Fibroblast of skin of back (primary cell): ENCODE measurements at regions not wholly inside any gene's neighbourhood (a gene's known extent, or its start where the extent isn't known, plus 50 kb on each side); places are given as distances from the start of the nearest gene placed in this dataset.
"Not testable (repeated sequence)": the region's sequence is repeated elsewhere in the genome, so short reads cannot be mapped to it uniquely, and the experiment has no call there.

Source experiments
- DNase-seq: peaks from one replicate; pipeline ENCODE4 v3.0.0-alpha.2; 2013

GRCh38 chrX:93264261-93265002 lies 408.9 kb downstream of the NAP1L3 start:
- peak; percentile 0 for DNase-seq

- DNase-seq = no peak
Observed at GRCh38 chrX:93259029-93259428, 414.3 kb downstream of the NAP1L3 start.

- no peak for DNase-seq
Observed at GRCh38 chrX:93242897-93243296, 430.5 kb downstream of the NAP1L3 start.

GRCh38 chrX:93235494-93236256 lies 437.7 kb downstream of the NAP1L3 start:
- not testable (repeated sequence) for DNase-seq

- no peak for DNase-seq
Observed at GRCh38 chrX:93229036-93229435, 444.3 kb downstream of the NAP1L3 start.
